Ishikawa (cell line): ENCODE measurements at regions not wholly inside any gene's neighbourhood (a gene's known extent, or its start where the extent isn't known, plus 50 kb on each side); places are given as distances from the start of the nearest gene placed in this dataset.

ENCODE experiments used
- CEBPB ChIP-seq: IDR thresholded peaks from 2 replicates; pipeline ENCODE4 v1.6.1; 2012
- EGR1 ChIP-seq: IDR thresholded peaks from 2 replicates; pipeline ENCODE4 v1.6.1; 2012
- EP300 ChIP-seq: IDR thresholded peaks from 2 replicates; pipeline ENCODE4 v1.6.1; 2012; ENCODE audit warnings: borderline replicate concordance
- FOXM1 ChIP-seq: IDR thresholded peaks from 2 replicates; pipeline ENCODE4 v1.6.1; 2012; ENCODE audit warnings: low read depth, borderline replicate concordance
- NFIC ChIP-seq: IDR thresholded peaks from 2 replicates; pipeline ENCODE4 v1.6.1; 2012
- RAD21 ChIP-seq: IDR thresholded peaks from 2 replicates; pipeline ENCODE4 v1.6.1; 2012; ENCODE audit warnings: low read depth
- USF1 ChIP-seq: IDR thresholded peaks from 2 replicates; pipeline ENCODE4 v1.6.1; 2012
- TF ChIP-seq, protein P1 (sequence below): IDR thresholded peaks from 2 replicates; pipeline ENCODE4 v1.6.1; 2012

GRCh38 chr2:57809230-57809629 lies 237.4 kb upstream of the VRK2 start:
- TF ChIP-seq CEBPB (no peak), RAD21 (no peak), NFIC (no peak), EP300 (no peak), EGR1 (no peak), FOXM1 (no peak), USF1 (no peak)
- TF ChIP-seq, protein P1, sequence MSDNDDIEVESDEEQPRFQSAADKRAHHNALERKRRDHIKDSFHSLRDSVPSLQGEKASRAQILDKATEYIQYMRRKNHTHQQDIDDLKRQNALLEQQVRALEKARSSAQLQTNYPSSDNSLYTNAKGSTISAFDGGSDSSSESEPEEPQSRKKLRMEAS, result no peak
